GM12878 (cell line): ENCODE measurements at regions not wholly inside any gene's neighbourhood (a gene's known extent, or its start where the extent isn't known, plus 50 kb on each side); places are given as distances from the start of the nearest gene placed in this dataset.

Experiments used
- ATAC-seq: fragments of 200-7000 bp; cut with Tn5 transposase; 3 replicates; pipeline ENCODE4 v1.9.1; 2020; ENCODE audit warnings: mild to moderate bottlenecking, moderate library complexity
- BruUV-seq: library from RNA; stranded (reverse); fragments of 400-500 nt; replicated peaks from 2 replicates; lab custom pipeline; 2021; lab: Mats Ljungman, UMichigan
- CTCF ChIA-PET: fragments of 300-600 bp; sonication (Branson Sonifier 250); formaldehyde crosslinking; extraction: SDS; loops from one replicate; lab custom pipeline; 2021; ENCODE audit warnings: inconsistent platforms; lab: Yijun Ruan, JAX
- POLR2A ChIA-PET: fragments of 350-600 bp; formaldehyde crosslinking; extraction: SDS; loops from one replicate; lab custom pipeline; 2021; ENCODE audit warnings: inconsistent platforms; lab: Charles Lee
- RAD21 ChIA-PET: fragments of 300-600 bp; sonication (Branson Sonifier 250); formaldehyde crosslinking; loops from one replicate; lab custom pipeline; 2023; ENCODE audit warnings: antibody characterized with exemption; ENCODE audit not compliant: unreplicated experiment; lab: Charles Lee
- SMC1A ChIA-PET: fragments of 300-600 bp; sonication (Branson Sonifier 250); formaldehyde crosslinking; loops from one replicate; lab custom pipeline; 2023; ENCODE audit not compliant: unreplicated experiment, uncharacterized antibody; lab: Charles Lee
- DNase-seq: peaks from one replicate; pipeline ENCODE4 v3.0.0-alpha.2; 2011; ENCODE audit warnings: low read depth, low spot score
- FAIRE-seq: peaks from 3 replicates; lab custom pipeline; 2011; peaks lifted over from hg19 to GRCh38; lab: Jason Lieb, UNC
- H2AFZ ChIP-seq: 2 replicates; pipeline ENCODE4 v1.6.0; 2011; ENCODE audit warnings: low read depth, low read length, control low read depth; ENCODE audit not compliant: control insufficient read depth
- H3K27ac ChIP-seq: 2 replicates; pipeline ENCODE4 v1.5.1; 2011; ENCODE audit warnings: control low read depth; ENCODE audit not compliant: control insufficient read depth, insufficient read depth
- H3K27me3 ChIP-seq, 2 experiments: replicated peaks in 1 of 2; 2 replicates each; pipeline versions ENCODE4 v1.6.0 to v1.6.1; 2011; ENCODE audit warnings: low read length in 1 of 2; ENCODE audit not compliant: control insufficient read depth in 2 of 2, insufficient read depth in 2 of 2
- H3K36me3 ChIP-seq, 2 experiments: 2 replicates each; pipeline ENCODE4 v1.5.1; 2011; ENCODE audit warnings: low read length in 1 of 2; ENCODE audit not compliant: control insufficient read depth in 2 of 2, insufficient read depth in 2 of 2
- H3K4me1 ChIP-seq: 2 replicates; pipeline ENCODE4 v1.6.1; 2011; ENCODE audit warnings: mild to moderate bottlenecking, low read length, moderate library complexity, mixed read lengths; ENCODE audit not compliant: control insufficient read depth, insufficient read depth
- H3K4me2 ChIP-seq: 2 replicates; pipeline ENCODE4 v1.6.0; 2011; ENCODE audit warnings: control low read depth; ENCODE audit not compliant: control insufficient read depth, insufficient read depth
- H3K4me3 ChIP-seq: fragments of 200-600 bp; sonication (generic); 2 replicates; pipeline ENCODE4 v1.5.1; 2016
- H3K79me2 ChIP-seq: 2 replicates; pipeline ENCODE4 v1.6.0; 2011; ENCODE audit warnings: low read length; ENCODE audit not compliant: control insufficient read depth, insufficient read depth
- H3K9ac ChIP-seq: 2 replicates; pipeline ENCODE4 v1.8.0; 2011; ENCODE audit warnings: low read length, control low read depth, mixed read lengths; ENCODE audit not compliant: control insufficient read depth, insufficient read depth
- H3K9me3 ChIP-seq: replicated peaks from 3 replicates; pipeline ENCODE4 v1.5.1; 2011; ENCODE audit warnings: mild to moderate bottlenecking, low read length; ENCODE audit not compliant: control insufficient read depth, insufficient read depth
- H4K20me1 ChIP-seq: 2 replicates; pipeline ENCODE4 v1.6.0; 2011; ENCODE audit not compliant: control insufficient read depth, insufficient read depth
- CBX5 ChIP-seq: sonication (generic); IDR thresholded peaks from 2 replicates; pipeline ENCODE4 v1.6.1; 2016; ENCODE audit warnings: low read depth, moderate library complexity, mild to moderate bottlenecking, inconsistent platforms
- HDAC6 ChIP-seq: fragments of 200-600 bp; sonication (generic); IDR thresholded peaks from one replicate; pipeline ENCODE4 v1.8.0; 2017; ENCODE audit warnings: antibody characterized with exemption; ENCODE audit not compliant: unreplicated experiment
- IRF4 ChIP-seq: IDR thresholded peaks from 2 replicates; pipeline ENCODE4 v1.6.1; 2011; ENCODE audit warnings: low read depth, low read length
- NBN ChIP-seq: fragments of 450-650 bp; IDR thresholded peaks from 2 replicates; pipeline ENCODE4 v1.6.1; 2016
- NR2C1 ChIP-seq: fragments of 450-650 bp; IDR thresholded peaks from 2 replicates; pipeline ENCODE4 v1.6.1; 2017; ENCODE audit warnings: antibody characterized with exemption, mild to moderate bottlenecking, moderate library complexity
- NR2C2 ChIP-seq: IDR thresholded peaks from 2 replicates; pipeline ENCODE4 v1.6.1; 2011; ENCODE audit warnings: borderline replicate concordance, low read depth; ENCODE audit not compliant: control insufficient read depth, insufficient read length
- PAX5 ChIP-seq: IDR thresholded peaks from 2 replicates; pipeline ENCODE4 v1.6.1; 2011; ENCODE audit warnings: low read depth, low read length, borderline replicate concordance
- RAD51 ChIP-seq: fragments of 450-650 bp; IDR thresholded peaks from 2 replicates; pipeline ENCODE4 v1.6.1; 2016; ENCODE audit warnings: moderate library complexity, mild to moderate bottlenecking, inconsistent platforms
- SIX5 ChIP-seq: IDR thresholded peaks from 2 replicates; pipeline ENCODE4 v1.6.1; 2011; ENCODE audit warnings: mild to moderate bottlenecking, low read depth, low read length, moderate library complexity; ENCODE audit not compliant: severe bottlenecking
- STAT3 ChIP-seq: IDR thresholded peaks from 2 replicates; pipeline ENCODE4 v1.6.1; 2011; ENCODE audit warnings: low read depth, low read length, improper control_type of control experiment
- TCF3 ChIP-seq: IDR thresholded peaks from 2 replicates; pipeline ENCODE4 v1.6.1; 2012; ENCODE audit warnings: low read depth, mild to moderate bottlenecking, low read length, borderline replicate concordance; ENCODE audit not compliant: insufficient read depth
- ZNF217 ChIP-seq: fragments of 450-650 bp; IDR thresholded peaks from 2 replicates; pipeline ENCODE4 v1.6.1; 2017; ENCODE audit warnings: antibody characterized with exemption, mild to moderate bottlenecking
- ZNF592 ChIP-seq: fragments of 450-650 bp; IDR thresholded peaks from 2 replicates; pipeline ENCODE4 v1.6.1; 2017; ENCODE audit warnings: mild to moderate bottlenecking, moderate library complexity
- in situ Hi-C: fragments of 300-500 bp; cut with MboI; formaldehyde crosslinking; loops from 9 replicates; pipeline ENCODE4 v1.14.3; 2018; ENCODE audit warnings: mixed read lengths
- intact Hi-C: fragments of 100-400 bp; cut with micrococcal nuclease; formaldehyde crosslinking; loops from one replicate; pipeline ENCODE4 v1.14.2; 2022; ENCODE audit not compliant: unreplicated experiment
- TF ChIP-seq, protein P1 (sequence below): fragments of 450-650 bp; IDR thresholded peaks from 2 replicates; pipeline ENCODE4 v1.6.1; 2016; ENCODE audit warnings: mild to moderate bottlenecking, moderate library complexity, borderline replicate concordance
- TF ChIP-seq, protein P2 (sequence below): fragments of 450-650 bp; IDR thresholded peaks from 2 replicates; pipeline ENCODE4 v1.6.1; 2017; ENCODE audit warnings: borderline replicate concordance

- FAIRE-seq (no peak), ATAC-seq (no peak), DNase-seq (no peak)
- RAD21 ChIA-PET = no interaction called here
- H3K9me3 ChIP-seq = no peaks in the 10 kb centered on the region
- no peaks in the 10 kb centered on the region for H3K4me1 ChIP-seq
- no TSS peak for BruUV-seq
- CTCF ChIA-PET = interaction anchor here (1.3 kb wide), 1 partner anchor 10 kb away, joined by 3 read pairs; no protein-coding TSS in a partner anchor
- no peaks in the 10 kb centered on the region for H3K27me3 ChIP-seq
- H3K4me2 ChIP-seq = no peak overlapping the region
- H2AFZ ChIP-seq = no peak overlapping the region
- no peak overlapping the region for H3K9ac ChIP-seq
- no peak overlapping the region for H3K27ac ChIP-seq
- in situ Hi-C loops = no loop called here
- no peaks in the 10 kb centered on the region for H4K20me1 ChIP-seq
- H3K79me2 ChIP-seq = no peaks in the 10 kb centered on the region
- no peaks in the 10 kb centered on the region for H3K36me3 ChIP-seq
- H3K4me3 ChIP-seq = no peak overlapping the region
- intact Hi-C loops = no loop called here
- POLR2A ChIA-PET = no interaction called here
- SMC1A ChIA-PET = no interaction called here
- TF ChIP-seq TCF3 (no peak), NR2C1 (no peak), IRF4 (no peak), NR2C2 (no peak), PAX5 (no peak), NBN (no peak), ZNF592 (no peak), RAD51 (no peak), HDAC6 (no peak), ZNF217 (no peak), CBX5 (no peak), STAT3 (no peak), SIX5 (no peak)
- TF ChIP-seq, protein P1, sequence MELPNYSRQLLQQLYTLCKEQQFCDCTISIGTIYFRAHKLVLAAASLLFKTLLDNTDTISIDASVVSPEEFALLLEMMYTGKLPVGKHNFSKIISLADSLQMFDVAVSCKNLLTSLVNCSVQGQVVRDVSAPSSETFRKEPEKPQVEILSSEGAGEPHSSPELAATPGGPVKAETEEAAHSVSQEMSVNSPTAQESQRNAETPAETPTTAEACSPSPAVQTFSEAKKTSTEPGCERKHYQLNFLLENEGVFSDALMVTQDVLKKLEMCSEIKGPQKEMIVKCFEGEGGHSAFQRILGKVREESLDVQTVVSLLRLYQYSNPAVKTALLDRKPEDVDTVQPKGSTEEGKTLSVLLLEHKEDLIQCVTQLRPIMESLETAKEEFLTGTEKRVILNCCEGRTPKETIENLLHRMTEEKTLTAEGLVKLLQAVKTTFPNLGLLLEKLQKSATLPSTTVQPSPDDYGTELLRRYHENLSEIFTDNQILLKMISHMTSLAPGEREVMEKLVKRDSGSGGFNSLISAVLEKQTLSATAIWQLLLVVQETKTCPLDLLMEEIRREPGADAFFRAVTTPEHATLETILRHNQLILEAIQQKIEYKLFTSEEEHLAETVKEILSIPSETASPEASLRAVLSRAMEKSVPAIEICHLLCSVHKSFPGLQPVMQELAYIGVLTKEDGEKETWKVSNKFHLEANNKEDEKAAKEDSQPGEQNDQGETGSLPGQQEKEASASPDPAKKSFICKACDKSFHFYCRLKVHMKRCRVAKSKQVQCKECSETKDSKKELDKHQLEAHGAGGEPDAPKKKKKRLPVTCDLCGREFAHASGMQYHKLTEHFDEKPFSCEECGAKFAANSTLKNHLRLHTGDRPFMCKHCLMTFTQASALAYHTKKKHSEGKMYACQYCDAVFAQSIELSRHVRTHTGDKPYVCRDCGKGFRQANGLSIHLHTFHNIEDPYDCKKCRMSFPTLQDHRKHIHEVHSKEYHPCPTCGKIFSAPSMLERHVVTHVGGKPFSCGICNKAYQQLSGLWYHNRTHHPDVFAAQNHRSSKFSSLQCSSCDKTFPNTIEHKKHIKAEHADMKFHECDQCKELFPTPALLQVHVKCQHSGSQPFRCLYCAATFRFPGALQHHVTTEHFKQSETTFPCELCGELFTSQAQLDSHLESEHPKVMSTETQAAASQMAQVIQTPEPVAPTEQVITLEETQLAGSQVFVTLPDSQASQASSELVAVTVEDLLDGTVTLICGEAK = no peak
- TF ChIP-seq, protein P2, sequence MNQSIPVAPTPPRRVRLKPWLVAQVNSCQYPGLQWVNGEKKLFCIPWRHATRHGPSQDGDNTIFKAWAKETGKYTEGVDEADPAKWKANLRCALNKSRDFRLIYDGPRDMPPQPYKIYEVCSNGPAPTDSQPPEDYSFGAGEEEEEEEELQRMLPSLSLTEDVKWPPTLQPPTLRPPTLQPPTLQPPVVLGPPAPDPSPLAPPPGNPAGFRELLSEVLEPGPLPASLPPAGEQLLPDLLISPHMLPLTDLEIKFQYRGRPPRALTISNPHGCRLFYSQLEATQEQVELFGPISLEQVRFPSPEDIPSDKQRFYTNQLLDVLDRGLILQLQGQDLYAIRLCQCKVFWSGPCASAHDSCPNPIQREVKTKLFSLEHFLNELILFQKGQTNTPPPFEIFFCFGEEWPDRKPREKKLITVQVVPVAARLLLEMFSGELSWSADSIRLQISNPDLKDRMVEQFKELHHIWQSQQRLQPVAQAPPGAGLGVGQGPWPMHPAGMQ = no peak
Observed at GRCh38 chr15:39323157-39323556, 257.7 kb upstream of the THBS1 start.
